ENCODE measurements at regions not wholly inside any gene's neighbourhood (a gene's known extent, or its start where the extent isn't known, plus 50 kb on each side); places are given as distances from the start of the nearest gene placed in this dataset.

- DNase-seq, result no peak
These were observed 344.9 kb downstream of the EFNA5 start for GRCh38 chr5:107325866-107326265.

- no peak for DNase-seq
These were observed 345.9 kb downstream of the EFNA5 start for GRCh38 chr5:107324809-107325208.

GRCh38 chr5:107324071-107324470 lies 346.7 kb downstream of the EFNA5 start:
- DNase-seq, result no peak

- DNase-seq, result no peak
These were observed 347.2 kb downstream of the EFNA5 start for GRCh38 chr5:107323536-107323935.

GRCh38 chr5:107322936-107323335 lies 347.8 kb downstream of the EFNA5 start:
- peak in 1 of 2 donors; percentile 5 for DNase-seq

GRCh38 chr5:107321906-107322305 lies 348.8 kb downstream of the EFNA5 start:
- no peak for DNase-seq

GRCh38 chr5:107320846-107321245 lies 349.9 kb downstream of the EFNA5 start:
- DNase-seq, result no peak

- DNase-seq, result no peak
These were observed 350.4 kb downstream of the EFNA5 start for GRCh38 chr5:107320376-107320775.

- DNase-seq, result no peak
These were observed 350.8 kb downstream of the EFNA5 start for GRCh38 chr5:107319901-107320300.

- no peak for DNase-seq
These were observed 356.4 kb downstream of the EFNA5 start for GRCh38 chr5:107314330-107314729.

GRCh38 chr5:107313921-107314320 lies 356.8 kb downstream of the EFNA5 start:
- no peak for DNase-seq

GRCh38 chr5:107313098-107313497 lies 357.6 kb downstream of the EFNA5 start:
- no peak for DNase-seq

- DNase-seq, result no peak
These were observed 360.6 kb downstream of the EFNA5 start for GRCh38 chr5:107310181-107310580.

GRCh38 chr5:107306594-107306993 lies 364.1 kb downstream of the EFNA5 start:
- DNase-seq, result no peak

- DNase-seq, result no peak
These were observed 364.7 kb downstream of the EFNA5 start for GRCh38 chr5:107306002-107306401.

- DNase-seq, result no peak
These were observed 366.1 kb downstream of the EFNA5 start for GRCh38 chr5:107304684-107305083.

GRCh38 chr5:107303171-107303968 lies 367.4 kb downstream of the EFNA5 start:
- DNase-seq, result no peak

GRCh38 chr5:107302441-107302840 lies 368.3 kb downstream of the EFNA5 start:
- no peak for DNase-seq

GRCh38 chr5:107301999-107302398 lies 368.7 kb downstream of the EFNA5 start:
- no peak for DNase-seq

- no peak for DNase-seq
These were observed 369.9 kb downstream of the EFNA5 start for GRCh38 chr5:107300721-107301327.

- DNase-seq, result no peak
These were observed 374.2 kb downstream of the EFNA5 start for GRCh38 chr5:107296572-107296971.

- no peak for DNase-seq
These were observed 374.8 kb downstream of the EFNA5 start for GRCh38 chr5:107295914-107296313.

GRCh38 chr5:107294669-107295068 lies 376.1 kb downstream of the EFNA5 start:
- DNase-seq, result no peak

GRCh38 chr5:107294211-107294550 lies 376.6 kb downstream of the EFNA5 start:
- DNase-seq, result no peak

Data from hippocampal formation (tissue), 2 donors.